OCI-LY7 (cell line): ENCODE measurements at regions not wholly inside any gene's neighbourhood (a gene's known extent, or its start where the extent isn't known, plus 50 kb on each side); places are given as distances from the start of the nearest gene placed in this dataset.

Experiments used
- EZH2phosphoT487 ChIP-seq: fragments of 200-600 bp; sonication (generic); IDR thresholded peaks from 2 replicates; pipeline ENCODE4 v1.6.1; 2018; ENCODE audit warnings: low read depth, borderline replicate concordance, mild to moderate bottlenecking, mixed run types, antibody characterized with exemption, low read length, moderate library complexity, mixed read lengths
- TF ChIP-seq, protein P1 (sequence below): fragments of 200-600 bp; sonication (generic); conservative IDR thresholded peaks from 2 replicates; pipeline ENCODE4 v1.5.1; 2014; ENCODE audit warnings: mild to moderate bottlenecking, antibody characterized with exemption, low read length, moderate library complexity, mixed read lengths

DNA sequence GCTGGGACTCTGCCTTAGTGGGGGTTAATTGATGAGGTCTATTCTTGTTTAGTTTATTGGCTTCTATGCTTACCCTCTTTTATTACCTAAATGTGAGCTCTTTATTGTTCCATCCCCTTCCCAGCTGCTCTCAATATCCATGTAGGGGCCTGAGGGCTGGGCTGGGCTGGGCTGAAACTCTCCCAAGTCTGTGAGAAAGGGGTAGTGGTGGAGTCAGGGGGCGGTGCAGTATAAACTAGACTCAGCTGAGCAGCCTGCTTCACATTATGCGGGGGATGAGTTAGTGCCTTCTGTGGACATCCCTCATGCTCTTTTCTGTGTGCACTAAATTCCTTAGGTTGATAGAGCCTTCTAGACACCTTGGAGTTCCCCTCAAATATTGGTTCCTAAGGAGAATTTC is 451.8 kb upstream of the PTGER4 start:
- no peak for TF ChIP-seq EZH2phosphoT487
- TF ChIP-seq, protein P1, sequence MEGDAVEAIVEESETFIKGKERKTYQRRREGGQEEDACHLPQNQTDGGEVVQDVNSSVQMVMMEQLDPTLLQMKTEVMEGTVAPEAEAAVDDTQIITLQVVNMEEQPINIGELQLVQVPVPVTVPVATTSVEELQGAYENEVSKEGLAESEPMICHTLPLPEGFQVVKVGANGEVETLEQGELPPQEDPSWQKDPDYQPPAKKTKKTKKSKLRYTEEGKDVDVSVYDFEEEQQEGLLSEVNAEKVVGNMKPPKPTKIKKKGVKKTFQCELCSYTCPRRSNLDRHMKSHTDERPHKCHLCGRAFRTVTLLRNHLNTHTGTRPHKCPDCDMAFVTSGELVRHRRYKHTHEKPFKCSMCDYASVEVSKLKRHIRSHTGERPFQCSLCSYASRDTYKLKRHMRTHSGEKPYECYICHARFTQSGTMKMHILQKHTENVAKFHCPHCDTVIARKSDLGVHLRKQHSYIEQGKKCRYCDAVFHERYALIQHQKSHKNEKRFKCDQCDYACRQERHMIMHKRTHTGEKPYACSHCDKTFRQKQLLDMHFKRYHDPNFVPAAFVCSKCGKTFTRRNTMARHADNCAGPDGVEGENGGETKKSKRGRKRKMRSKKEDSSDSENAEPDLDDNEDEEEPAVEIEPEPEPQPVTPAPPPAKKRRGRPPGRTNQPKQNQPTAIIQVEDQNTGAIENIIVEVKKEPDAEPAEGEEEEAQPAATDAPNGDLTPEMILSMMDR: no peak
